HL-60 (cell line): ENCODE measurements at regions not wholly inside any gene's neighbourhood (a gene's known extent, or its start where the extent isn't known, plus 50 kb on each side); places are given as distances from the start of the nearest gene placed in this dataset.

Experiments used
- DNase-seq, 2 experiments: peaks; one replicate each; pipeline ENCODE4 v3.0.0-alpha.2; 2010 to 2020; ENCODE audit warnings: low read depth in 1 of 2, low spot score in 1 of 2
- H3K27ac ChIP-seq: fragments of 250-450 bp; sonication (Bioruptor Pico); replicated peaks from 2 replicates; pipeline ENCODE4 v1.5.1; 2020; ENCODE audit warnings: mild to moderate bottlenecking, moderate library complexity
- H3K27me3 ChIP-seq: fragments of 250-450 bp; sonication (Bioruptor Pico); 2 replicates; pipeline ENCODE4 v1.5.1; 2021; ENCODE audit warnings: mild to moderate bottlenecking, moderate library complexity; ENCODE audit not compliant: insufficient read depth, poor library complexity, severe bottlenecking
- H3K4me3 ChIP-seq: replicated peaks from 2 replicates; pipeline ENCODE4 v1.5.1; 2011; ENCODE audit warnings: mild to moderate bottlenecking, control low read depth, low read length; ENCODE audit not compliant: insufficient read depth
- CTCF ChIP-seq: IDR thresholded peaks from one replicate; pipeline ENCODE4 v1.5.1; 2011; ENCODE audit warnings: low read length, control low read depth, inconsistent platforms; ENCODE audit not compliant: insufficient read depth
- GABPA ChIP-seq: IDR thresholded peaks from 2 replicates; pipeline ENCODE4 v1.6.1; 2012; ENCODE audit warnings: low read depth
- POLR2AphosphoS5 ChIP-seq: IDR thresholded peaks from 2 replicates; pipeline ENCODE4 v1.6.1; 2012; ENCODE audit warnings: low read depth
- REST ChIP-seq: IDR thresholded peaks from 2 replicates; pipeline ENCODE4 v1.6.1; 2012; ENCODE audit warnings: low read depth; ENCODE audit not compliant: insufficient replicate concordance
- SPI1 ChIP-seq: IDR thresholded peaks from 2 replicates; pipeline ENCODE4 v1.6.1; 2012; ENCODE audit warnings: low read depth, mild to moderate bottlenecking, borderline replicate concordance

- TF ChIP-seq CTCF (no peak), GABPA (no peak), REST (no peak), SPI1 (no peak), POLR2AphosphoS5 (no peak)
These were observed 642.5 kb upstream of the SGCD start for GRCh38 chr5:155684417-155684816.

GRCh38 chr5:155686131-155686530 is 640.8 kb upstream of the SGCD start:
- H3K27me3 ChIP-seq: peaks cover 2% of the 10 kb centered on the region
- no peak for TF ChIP-seq SPI1
- TF ChIP-seq POLR2AphosphoS5: no peak
- no peak for TF ChIP-seq CTCF
- TF ChIP-seq GABPA: no peak
- TF ChIP-seq REST: no peak
- H3K27ac ChIP-seq: no peak overlapping the region
- H3K4me3 ChIP-seq: no peak overlapping the region
- no peak for DNase-seq

More at GRCh38 chr5:155684417-155684816, 642.5 kb upstream of the SGCD start:
- H3K4me3 ChIP-seq: no peak overlapping the region
- no peak for DNase-seq
- no peaks in the 10 kb centered on the region for H3K27me3 ChIP-seq
- no peak overlapping the region for H3K27ac ChIP-seq

- H3K4me3 ChIP-seq: no peak overlapping the region
- DNase-seq: no peak
- H3K27ac ChIP-seq: no peak overlapping the region
- TF ChIP-seq REST (no peak), CTCF (no peak), GABPA (no peak), POLR2AphosphoS5 (no peak), SPI1 (no peak)
- peaks cover 2% of the 10 kb centered on the region for H3K27me3 ChIP-seq
These were observed 637.6 kb upstream of the SGCD start for GRCh38 chr5:155689406-155689805.
